K562 (cell line): ENCODE measurements at regions not wholly inside any gene's neighbourhood (a gene's known extent, or its start where the extent isn't known, plus 50 kb on each side); places are given as distances from the start of the nearest gene placed in this dataset.

Experiments used
- ATAC-seq: fragments of 200-7000 bp; cut with Tn5 transposase; 3 replicates; pipeline ENCODE4 v1.9.1; 2020; ENCODE audit warnings: moderate library complexity
- BruUV-seq: library from RNA; stranded (reverse); fragments of 400-500 nt; replicated peaks from 2 replicates; lab custom pipeline; 2021; lab: Mats Ljungman, UMichigan
- CTCF ChIA-PET: fragments of 300-600 bp; formaldehyde crosslinking; extraction: SDS; loops from one replicate; lab custom pipeline; 2021; ENCODE audit warnings: low intra/inter-chr PET ratio; lab: Yijun Ruan, JAX
- POLR2A ChIA-PET: fragments of 300-600, 350-650 bp; sonication (Branson Sonifier 250); formaldehyde crosslinking; extraction: SDS; loops from one replicate; lab custom pipeline; 2021; ENCODE audit warnings: antibody characterized with exemption, inconsistent platforms; lab: Yijun Ruan, JAX
- DNase-seq, 4 experiments: peaks; one replicate each; pipeline versions ENCODE4 v3.0.0 to v3.0.0-alpha.2; 2011 to 2018; ENCODE audit warnings: low spot score in 3 of 4, mixed read lengths in 3 of 4; ENCODE audit errors: extremely low read depth in 1 of 4
- FAIRE-seq: peaks from 2 replicates; lab custom pipeline; 2011; peaks lifted over from hg19 to GRCh38; lab: Jason Lieb, UNC
- H2AFZ ChIP-seq: 2 replicates; pipeline ENCODE4 v1.6.0; 2011; ENCODE audit warnings: low read depth, low read length, control low read depth, inconsistent platforms
- H3K27ac ChIP-seq: fragments of 200-600 bp; 3 replicates; pipeline ENCODE4 v1.8.0; 2011; ENCODE audit warnings: low read depth, mild to moderate bottlenecking, control low read depth, inconsistent platforms, low read length, moderate library complexity, mixed read lengths; ENCODE audit errors: extremely low read depth
- H3K27me3 ChIP-seq, 2 experiments: fragments of 300-600 bp in 1 of 2; 2 replicates in 1 of 2; 3 replicates in 1 of 2; pipeline versions ENCODE4 v1.6.0 to v1.8.0; 2011; ENCODE audit warnings: inconsistent platforms in 2 of 2, low read length in 2 of 2, mild to moderate bottlenecking in 1 of 2, mixed read lengths in 1 of 2, moderate library complexity in 1 of 2; ENCODE audit not compliant: control insufficient read depth in 2 of 2, insufficient read depth in 2 of 2
- H3K36me3 ChIP-seq: fragments of 300-600 bp; 3 replicates; pipeline ENCODE4 v1.8.0; 2011; ENCODE audit warnings: mild to moderate bottlenecking, low read length, inconsistent platforms; ENCODE audit not compliant: control insufficient read depth, insufficient read depth
- H3K4me1 ChIP-seq, 2 experiments: fragments of 200-600 bp in 1 of 2; replicated peaks in 1 of 2; 2 replicates in 1 of 2; 3 replicates in 1 of 2; pipeline versions ENCODE4 v1.5.1 to v1.8.0; 2011; ENCODE audit warnings: inconsistent platforms in 2 of 2, low read length in 2 of 2, mild to moderate bottlenecking in 1 of 2, mixed read lengths in 1 of 2, moderate library complexity in 1 of 2; ENCODE audit not compliant: control insufficient read depth in 2 of 2, insufficient read depth in 2 of 2
- H3K4me2 ChIP-seq: 2 replicates; pipeline ENCODE4 v1.6.1; 2011; ENCODE audit warnings: low read length, control low read depth, inconsistent platforms, mixed read lengths; ENCODE audit not compliant: insufficient read depth
- H3K4me3 ChIP-seq: fragments of 200-600 bp; sonication (generic), shearing (Covaris generic); 2 replicates; pipeline ENCODE4 v1.5.1; 2016; ENCODE audit warnings: control low read depth, inconsistent platforms
- H3K79me2 ChIP-seq: fragments of 200-600 bp; 3 replicates; pipeline ENCODE4 v1.8.0; 2011; ENCODE audit warnings: low read length, inconsistent platforms; ENCODE audit not compliant: control insufficient read depth, insufficient read depth
- H3K9ac ChIP-seq, 2 experiments: 2 replicates each; pipeline versions ENCODE4 v1.6.0 to v1.6.1; 2011; ENCODE audit warnings: low read depth in 2 of 2, low read length in 2 of 2, control low read depth in 1 of 2, inconsistent platforms in 1 of 2, mild to moderate bottlenecking in 1 of 2, mixed read lengths in 1 of 2; ENCODE audit not compliant: insufficient read depth in 1 of 2
- H3K9me1 ChIP-seq: one replicate; pipeline ENCODE4 v1.6.0; 2011; ENCODE audit warnings: inconsistent platforms, mild to moderate bottlenecking, low read length, moderate library complexity; ENCODE audit not compliant: control insufficient read depth, insufficient read depth
- H3K9me3 ChIP-seq: replicated peaks from 2 replicates; pipeline ENCODE4 v1.5.1; 2011; ENCODE audit warnings: low read depth, low read length, inconsistent platforms; ENCODE audit not compliant: control insufficient read depth, insufficient read depth
- H4K20me1 ChIP-seq: replicated peaks from 2 replicates; pipeline ENCODE4 v1.6.1; 2011; ENCODE audit warnings: low read length, inconsistent platforms, mixed read lengths; ENCODE audit not compliant: control insufficient read depth, insufficient read depth
- CEBPG ChIP-seq, 3 experiments: fragments of 200-800 bp in 1 of 3; sonication (Bioruptor generic) in 1 of 3; sonication (generic) in 1 of 3; formaldehyde crosslinking in 1 of 3; IDR thresholded peaks in 2 of 3; conservative IDR thresholded peaks in 1 of 3; 2 replicates each; pipeline versions ENCODE4 v1.6.1 to v1.8.0; 2016 to 2022; ENCODE audit warnings: missing compliant biosample characterization in 2 of 3, missing genetic modification characterization in 2 of 3, mild to moderate bottlenecking in 1 of 3, missing genetic modification reagents in 1 of 3
- ETV1 ChIP-seq: fragments of 450-650 bp; conservative IDR thresholded peaks from 2 replicates; pipeline ENCODE4 v1.6.1; 2016; ENCODE audit warnings: missing genetic modification characterization, control low read depth, low read depth, missing compliant biosample characterization
- HOXB6 ChIP-seq: fragments of 250-450 bp; sonication (Bioruptor Pico); IDR thresholded peaks from 2 replicates; pipeline ENCODE4 v1.5.1; 2022; ENCODE audit warnings: mild to moderate bottlenecking, borderline replicate concordance
- MAFK ChIP-seq: IDR thresholded peaks from 2 replicates; pipeline ENCODE4 v1.6.1; 2011; ENCODE audit warnings: low read length, improper control_type of control experiment
- MAX ChIP-seq: sonication (generic); formaldehyde crosslinking; IDR thresholded peaks from 2 replicates; pipeline ENCODE4 v1.9.0; 2022; ENCODE audit warnings: mild to moderate bottlenecking, missing genetic modification reagents
- MED1 ChIP-seq: sonication (generic); formaldehyde crosslinking; IDR thresholded peaks from 2 replicates; pipeline ENCODE4 v1.8.1; 2023; ENCODE audit warnings: missing genetic modification reagents, borderline replicate concordance
- NBN ChIP-seq: fragments of 450-650 bp; IDR thresholded peaks from 2 replicates; pipeline ENCODE4 v1.6.1; 2016; ENCODE audit warnings: low read depth, mild to moderate bottlenecking
- NFYB ChIP-seq: IDR thresholded peaks from 2 replicates; pipeline ENCODE4 v1.6.1; 2011; ENCODE audit warnings: mild to moderate bottlenecking, moderate library complexity; ENCODE audit not compliant: insufficient read length; ENCODE audit errors: extremely low read depth
- PHF20 ChIP-seq: fragments of 450-650 bp; IDR thresholded peaks from 2 replicates; pipeline ENCODE4 v1.6.1; 2018; ENCODE audit not compliant: partially characterized antibody
- PRDM10 ChIP-seq: fragments of 450-650 bp; IDR thresholded peaks from 2 replicates; pipeline ENCODE4 v1.6.1; 2018; ENCODE audit not compliant: partially characterized antibody
- THAP12 ChIP-seq: fragments of 250-450 bp; sonication (Bioruptor Pico); IDR thresholded peaks from 2 replicates; pipeline ENCODE4 v1.9.0; 2021; ENCODE audit warnings: mild to moderate bottlenecking, inconsistent platforms
- U2AF2 ChIP-seq: fragments of 200-400 bp; formaldehyde crosslinking; optimal IDR thresholded peaks from 2 replicates; pipeline ENCODE3; 2017; ENCODE audit warnings: low read depth, mild to moderate bottlenecking, low read length
- XRCC5 ChIP-seq: fragments of 200-400 bp; formaldehyde crosslinking; IDR thresholded peaks from 2 replicates; pipeline ENCODE4 v1.6.1; 2017; ENCODE audit warnings: low read depth, mild to moderate bottlenecking, low read length
- WGBS: fragments of 100-300 bp; shearing (Covaris generic); methylation state at CpG from one replicate; pipeline ENCODE4 v1.1.6; 2016; ENCODE audit warnings: low coverage, mixed read lengths; ENCODE audit not compliant: insufficient coverage; ENCODE audit errors: missing lambda C conversion rate; 5-methylcytosine and 5-hydroxymethylcytosine counted together
- in situ Hi-C: fragments of 300-500 bp; cut with MboI; formaldehyde crosslinking; loops from 4 replicates; pipeline ENCODE4 v1.15.0; 2018; ENCODE audit warnings: inconsistent platforms, mixed read lengths
- intact Hi-C: fragments of 100-400 bp; cut with micrococcal nuclease; formaldehyde crosslinking; loops from 2 replicates; pipeline ENCODE4 v1.14.2; 2022

DNA sequence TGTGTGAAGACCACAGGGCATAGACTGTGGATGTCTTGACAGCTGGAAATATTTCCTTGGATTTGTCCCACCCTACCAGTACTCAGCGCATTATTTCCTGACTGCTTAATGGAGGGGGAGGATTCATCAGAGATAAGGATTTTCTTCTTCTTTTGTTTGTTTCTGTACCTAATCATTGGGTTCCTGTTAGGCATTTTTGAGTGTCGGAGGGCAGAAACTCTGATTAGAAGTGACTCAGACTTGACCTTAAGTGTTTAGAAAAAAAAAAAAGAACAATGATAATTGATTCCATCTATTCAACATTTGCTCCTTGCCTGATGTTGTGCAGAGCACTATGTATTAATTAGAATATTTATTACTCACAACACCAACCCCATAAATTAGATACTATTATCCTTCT, 78.5 kb upstream of the SYNPR start (continued):
- TF ChIP-seq CEBPG (CRISPR knock-in tag; IDR thresholded peaks at IDR 0.05) (no peak), CEBPG (tag; conservative IDR thresholded peaks at IDR 0.05 in 1 of 2, IDR thresholded peaks at IDR 0.05 in 1 of 2) (no peak), NBN (no peak), MAFK (no peak), HOXB6 (CRISPR knock-in tag) (no peak)

GRCh38 chr3:63202529-63202928, 75.6 kb upstream of the SYNPR start:
- ChIA-PET CTCF (no interaction called here), POLR2A (no interaction called here)
- TF ChIP-seq PRDM10: no peak
- no peak for TF ChIP-seq ETV1 (tag)
- no peak for TF ChIP-seq NFYB
- TF ChIP-seq XRCC5: no peak
- TF ChIP-seq MAX (CRISPR knock-in tag): no peak
- TF ChIP-seq PHF20: no peak
- TF ChIP-seq THAP12 (CRISPR knock-in tag): no peak
- TF ChIP-seq U2AF2: no peak
- TF ChIP-seq MED1 (CRISPR knock-in tag): no peak
- BruUV-seq: no TSS peak
- DNase-seq (no peak), ATAC-seq (no peak), FAIRE-seq (no peak)
- no peak overlapping the region for H3K4me2 ChIP-seq
- H3K27ac ChIP-seq: no peak overlapping the region
- no peaks in the 10 kb centered on the region for H3K4me1 ChIP-seq
- H3K9me1 ChIP-seq: no peaks in the 10 kb centered on the region
- no peaks in the 10 kb centered on the region for H3K36me3 ChIP-seq
- intact Hi-C loops (no loop called here), in situ Hi-C loops (no loop called here)
- no peak overlapping the region for H3K9ac ChIP-seq
- H3K27me3 ChIP-seq: no peaks in the 10 kb centered on the region
- no peaks in the 10 kb centered on the region for H3K9me3 ChIP-seq
- H2AFZ ChIP-seq: no peak overlapping the region
- 0% methylated on average over 1 of the region's 1 CpG for WGBS
- H3K79me2 ChIP-seq: no peaks in the 10 kb centered on the region
- H4K20me1 ChIP-seq: no peaks in the 10 kb centered on the region
- H3K4me3 ChIP-seq: no peak overlapping the region
